ENCODE measurements at regions not wholly inside any gene's neighbourhood (a gene's known extent, or its start where the extent isn't known, plus 50 kb on each side); places are given as distances from the start of the nearest gene placed in this dataset.

GRCh38 chr16:59392911-59393310 lies 658.8 kb upstream of the GOT2 start:
- TF ChIP-seq EZH2phosphoT487 (IDR thresholded peaks at IDR 0.05; ENCODE audit: unreplicated experiment) = no peak
- TF ChIP-seq REST (IDR thresholded peaks at IDR 0.05; ENCODE audit: unreplicated experiment) = no peak
- no peak for TF ChIP-seq CTCF (conservative IDR thresholded peaks at IDR 0.05; ENCODE audit: low read depth in 2 of 2)
- TF ChIP-seq POLR2AphosphoS5 (IDR thresholded peaks at IDR 0.05; ENCODE audit: low read depth) = no peak
